Ovary (tissue), 7 donors: ENCODE measurements at regions not wholly inside any gene's neighbourhood (a gene's known extent, or its start where the extent isn't known, plus 50 kb on each side); places are given as distances from the start of the nearest gene placed in this dataset.

ENCODE experiments used
- DNase-seq, 5 donors: peaks; one replicate each; pipeline ENCODE4 v3.0.0-alpha.2; 2019 to 2020
- H3K27ac ChIP-seq, 2 donors: fragments of 200-600 bp; one replicate each; pipeline versions ENCODE4 v1.5.1 to v1.8.0; 2019 to 2022
- H3K27me3 ChIP-seq: fragments of 200-600 bp; one replicate; pipeline ENCODE4 v1.8.0; 2022
- H3K36me3 ChIP-seq: fragments of 200-600 bp; sonication (generic); one replicate; pipeline ENCODE4 v1.5.1; 2019
- H3K4me1 ChIP-seq: one replicate; pipeline ENCODE4 v1.8.1; 2013; ENCODE audit warnings: mild to moderate bottlenecking, moderate library complexity; ENCODE audit not compliant: insufficient read depth
- H3K4me3 ChIP-seq: fragments of 200-600 bp; sonication (generic); one replicate; pipeline ENCODE4 v1.5.1; 2017
- H3K9me3 ChIP-seq, 2 donors: fragments of 200-600 bp in 1 of 2; sonication (generic) in 1 of 2; one replicate each; pipeline versions ENCODE4 v1.5.1 to v1.8.1; 2013 to 2019; ENCODE audit warnings: mild to moderate bottlenecking in 1 of 2, moderate library complexity in 1 of 2
- EP300 ChIP-seq: sonication (generic); formaldehyde crosslinking; IDR thresholded peaks from one replicate; pipeline ENCODE4 v1.6.1; 2017; ENCODE audit warnings: antibody characterized with exemption
- POLR2A ChIP-seq: fragments of 450-650 bp; IDR thresholded peaks from one replicate; pipeline ENCODE4 v1.6.1; 2017; ENCODE audit warnings: antibody characterized with exemption, mild to moderate bottlenecking, moderate library complexity
- WGBS, 3 donors: extraction: QIAGEN DNeasy Blood & Tissue Kit in 1 of 3; methylation state at CpG; one replicate each; pipeline versions ENCODE4 v1.1.5 to v1.1.7; 2013 to 2017; 5-methylcytosine and 5-hydroxymethylcytosine counted together
- intact Hi-C, 4 donors: fragments of 100-400 bp; cut with DNase I; formaldehyde crosslinking; loops; one replicate each; pipeline versions ENCODE4 v1.11.0 to v1.15.1; 2022 to 2023
- TF ChIP-seq, protein P1 (sequence below), 3 donors: fragments of 450-650 bp in 2 of 3; fragments of 200-600 bp in 1 of 3; IDR thresholded peaks; one replicate each; pipeline versions ENCODE4 v1.5.1 to v1.8.0; 2016 to 2022; ENCODE audit warnings: antibody characterized with exemption in 3 of 3, mild to moderate bottlenecking in 1 of 3
- donor health status: DM: no; HTN: no; CAD: no; lungs with moderate emphysema.
- donor health status: DM: no; HTN: no; CAD: no.
- donor health status: Bipolar disorder and iron deficiency.
- donor health status: DM: no; HTN: no; CAD: no.
- donor health status: DM: yes; HTN: yes; CAD: no.

GRCh38 chr2:235151152-235151551 lies 199.3 kb downstream of the SH3BP4 start:
- Histone ChIP-seq H3K36me3 (no peaks in the 10 kb centered on the region), H3K27me3 (no peaks in the 10 kb centered on the region), H3K4me3 (no peak overlapping the region), H3K9me3 (no peaks in the 10 kb centered on the region), H3K27ac (no peak overlapping the region), H3K4me1 (no peaks in the 10 kb centered on the region)
- DNase-seq, result no peak
- intact Hi-C loops, result no loop called here
- WGBS, 3 donors, result 73 to 86% (median 82%) methylated on average over 2 of the region's 2 CpGs
- no peak for TF ChIP-seq POLR2A
- no peak for TF ChIP-seq EP300
- TF ChIP-seq, protein P1, sequence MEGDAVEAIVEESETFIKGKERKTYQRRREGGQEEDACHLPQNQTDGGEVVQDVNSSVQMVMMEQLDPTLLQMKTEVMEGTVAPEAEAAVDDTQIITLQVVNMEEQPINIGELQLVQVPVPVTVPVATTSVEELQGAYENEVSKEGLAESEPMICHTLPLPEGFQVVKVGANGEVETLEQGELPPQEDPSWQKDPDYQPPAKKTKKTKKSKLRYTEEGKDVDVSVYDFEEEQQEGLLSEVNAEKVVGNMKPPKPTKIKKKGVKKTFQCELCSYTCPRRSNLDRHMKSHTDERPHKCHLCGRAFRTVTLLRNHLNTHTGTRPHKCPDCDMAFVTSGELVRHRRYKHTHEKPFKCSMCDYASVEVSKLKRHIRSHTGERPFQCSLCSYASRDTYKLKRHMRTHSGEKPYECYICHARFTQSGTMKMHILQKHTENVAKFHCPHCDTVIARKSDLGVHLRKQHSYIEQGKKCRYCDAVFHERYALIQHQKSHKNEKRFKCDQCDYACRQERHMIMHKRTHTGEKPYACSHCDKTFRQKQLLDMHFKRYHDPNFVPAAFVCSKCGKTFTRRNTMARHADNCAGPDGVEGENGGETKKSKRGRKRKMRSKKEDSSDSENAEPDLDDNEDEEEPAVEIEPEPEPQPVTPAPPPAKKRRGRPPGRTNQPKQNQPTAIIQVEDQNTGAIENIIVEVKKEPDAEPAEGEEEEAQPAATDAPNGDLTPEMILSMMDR (IDR thresholded peaks at IDR 0.05), result no peak

DNA sequence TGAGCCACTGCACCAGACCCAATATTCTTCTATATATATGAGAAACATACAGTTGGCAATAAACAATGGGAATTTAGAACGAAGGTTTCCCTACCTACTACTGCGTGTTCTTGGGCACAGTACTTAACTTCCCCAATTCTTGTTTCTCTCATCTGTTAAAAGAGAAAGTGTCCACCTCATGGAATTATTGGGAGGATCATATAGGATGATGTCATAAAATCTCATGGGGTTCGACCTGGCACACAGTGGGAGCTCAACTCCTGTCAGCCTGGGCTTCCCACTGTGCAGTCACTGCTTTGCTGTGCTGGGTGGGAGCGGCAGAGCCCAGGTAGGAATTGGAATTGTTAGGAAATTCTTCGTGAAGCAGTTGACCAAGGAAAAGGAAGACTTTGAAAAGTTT lies 203.3 kb downstream of the SH3BP4 start:
- DNase-seq, result no peak
- no peaks in the 10 kb centered on the region for H3K36me3 ChIP-seq
- H3K9me3 ChIP-seq, result no peaks in the 10 kb centered on the region
- intact Hi-C loops, result no loop called here
- TF ChIP-seq EP300, result no peak
- TF ChIP-seq POLR2A, result no peak
- TF ChIP-seq, protein P1 (IDR thresholded peaks at IDR 0.05), result no peak
- WGBS, 3 donors, result 88% methylated on average over 5 of the region's 5 CpGs
- H3K27me3 ChIP-seq, result no peaks in the 10 kb centered on the region
- H3K4me3 ChIP-seq, result no peak overlapping the region
- H3K27ac ChIP-seq, result no peak overlapping the region
- H3K4me1 ChIP-seq, result no peaks in the 10 kb centered on the region

GRCh38 chr2:235156055-235156454 lies 204.2 kb downstream of the SH3BP4 start:
- intact Hi-C loops, result no loop called here
- DNase-seq, result no peak
- Histone ChIP-seq H3K4me3 (no peak overlapping the region), H3K9me3 (no peaks in the 10 kb centered on the region), H3K27ac (no peak overlapping the region), H3K27me3 (no peaks in the 10 kb centered on the region), H3K4me1 (no peaks in the 10 kb centered on the region), H3K36me3 (no peaks in the 10 kb centered on the region)
- no peak for TF ChIP-seq POLR2A
- no peak for TF ChIP-seq EP300
- WGBS, 3 donors, result 83 to 91% (median 87%) methylated on average over 5 of the region's 5 CpGs

- Histone ChIP-seq H3K4me1 (no peaks in the 10 kb centered on the region), H3K36me3 (no peaks in the 10 kb centered on the region), H3K9me3 (no peaks in the 10 kb centered on the region), H3K4me3 (no peak overlapping the region), H3K27me3 (no peaks in the 10 kb centered on the region), H3K27ac (no peak overlapping the region)
- no peak for DNase-seq
- intact Hi-C loops, result no loop called here
- WGBS, 3 donors, result 76 to 80% (median 79%) methylated on average over 9 of the region's 9 CpGs
- TF ChIP-seq POLR2A (no peak), EP300 (no peak)
- TF ChIP-seq, protein P1 (IDR thresholded peaks at IDR 0.05), result no peak
These were observed 206.1 kb downstream of the SH3BP4 start for GRCh38 chr2:235157746-235158482.

DNA sequence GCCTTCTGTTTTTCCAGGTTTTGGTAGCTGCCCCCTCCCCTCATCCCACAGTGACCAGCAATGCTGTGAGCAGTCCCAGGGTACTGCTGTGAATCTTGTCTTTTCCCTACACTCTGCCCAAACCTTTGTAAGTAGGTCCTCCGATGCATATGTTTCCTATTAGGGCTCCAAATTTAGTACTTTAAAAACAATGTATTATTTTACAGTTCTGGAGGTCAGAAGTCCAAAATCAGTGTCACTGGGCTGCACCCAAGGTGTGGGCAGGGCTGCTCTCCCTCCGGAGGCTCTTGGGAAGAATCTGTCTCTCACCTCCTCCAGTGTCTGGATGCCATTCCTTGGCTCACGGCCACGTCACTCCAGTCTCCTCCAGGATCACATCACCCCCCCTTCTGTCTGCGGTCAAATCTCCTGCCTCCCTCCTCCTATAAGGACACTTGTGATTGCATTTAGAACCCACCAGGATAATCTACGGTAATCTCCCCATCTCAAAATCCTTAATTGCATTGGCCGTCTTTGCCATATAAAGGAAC lies 208.5 kb downstream of the SH3BP4 start:
- no peaks in the 10 kb centered on the region for H3K27me3 ChIP-seq
- H3K9me3 ChIP-seq, result no peaks in the 10 kb centered on the region
- no peak for TF ChIP-seq POLR2A
- TF ChIP-seq EP300, result no peak
- TF ChIP-seq, protein P1 (IDR thresholded peaks at IDR 0.05), result no peak
- no peak overlapping the region for H3K27ac ChIP-seq
- H3K4me1 ChIP-seq, result no peaks in the 10 kb centered on the region
- intact Hi-C loops, result no loop called here
- no peak for DNase-seq
- no peak overlapping the region for H3K4me3 ChIP-seq
- WGBS, 3 donors, result 68 to 78% (median 70%) methylated on average over 7 of the region's 7 CpGs
- H3K36me3 ChIP-seq, result no peaks in the 10 kb centered on the region
